Stimulated activated CD8-positive, alpha-beta memory T cell treated with anti-CD3 and anti-CD28 coated beads, Interleukin-12 subunit alpha, Interleukin-12 subunit beta, amount 100 ng/mL, for 24 hours (primary cell): ENCODE measurements at regions not wholly inside any gene's neighbourhood (a gene's known extent, or its start where the extent isn't known, plus 50 kb on each side); places are given as distances from the start of the nearest gene placed in this dataset.

Source experiments
- DNase-seq: peaks from one replicate; pipeline ENCODE4 v3.0.0-alpha.2; 2020; ENCODE audit errors: extremely low read depth

DNA sequence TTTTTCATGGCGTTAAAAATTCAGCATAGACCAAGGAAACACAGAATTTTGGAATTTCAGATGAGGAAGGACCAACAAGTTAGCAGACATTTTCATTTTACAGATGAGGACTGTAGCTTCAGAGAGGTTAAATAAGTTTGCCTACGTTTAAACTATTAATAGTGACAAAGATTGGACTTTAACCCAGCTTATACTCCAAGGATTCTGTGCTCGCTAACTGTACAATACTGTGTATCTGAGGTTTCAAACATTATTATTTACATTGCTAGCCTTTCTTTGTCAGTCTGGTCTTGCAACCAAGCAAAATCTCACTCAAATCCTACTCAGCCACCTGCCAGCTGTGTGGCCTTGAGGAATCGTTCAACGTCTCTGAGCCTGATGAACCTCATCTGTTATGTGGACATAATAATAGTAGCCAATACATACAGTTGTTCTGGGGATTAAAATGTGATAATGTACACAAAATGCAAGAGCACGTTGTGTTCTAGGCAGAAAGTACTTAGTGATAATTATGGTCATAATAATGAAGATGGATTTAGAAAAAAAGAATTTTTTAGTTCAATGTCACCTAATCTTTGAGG, 462.4 kb upstream of the TRIB2 start:
- DNase-seq, result no peak

DNA sequence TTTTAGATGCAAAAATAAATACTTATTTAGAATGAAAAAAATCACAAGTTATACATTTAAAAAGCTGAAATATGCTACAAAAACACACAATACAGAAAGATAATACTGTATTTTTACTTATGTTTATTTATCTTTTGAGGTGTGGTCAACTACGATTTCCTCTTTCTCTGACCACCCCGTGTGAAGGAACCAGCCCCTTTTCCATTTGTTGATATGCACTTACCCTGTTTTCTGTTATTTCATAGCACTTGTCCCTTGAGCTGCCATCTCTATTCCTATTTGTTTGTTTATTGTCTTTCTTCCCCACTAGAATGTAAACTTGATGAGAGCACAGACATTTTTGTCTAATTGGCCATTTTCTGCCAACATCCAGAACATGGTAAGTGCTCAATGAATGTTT, 460.5 kb upstream of the TRIB2 start:
- DNase-seq, result no peak

DNA sequence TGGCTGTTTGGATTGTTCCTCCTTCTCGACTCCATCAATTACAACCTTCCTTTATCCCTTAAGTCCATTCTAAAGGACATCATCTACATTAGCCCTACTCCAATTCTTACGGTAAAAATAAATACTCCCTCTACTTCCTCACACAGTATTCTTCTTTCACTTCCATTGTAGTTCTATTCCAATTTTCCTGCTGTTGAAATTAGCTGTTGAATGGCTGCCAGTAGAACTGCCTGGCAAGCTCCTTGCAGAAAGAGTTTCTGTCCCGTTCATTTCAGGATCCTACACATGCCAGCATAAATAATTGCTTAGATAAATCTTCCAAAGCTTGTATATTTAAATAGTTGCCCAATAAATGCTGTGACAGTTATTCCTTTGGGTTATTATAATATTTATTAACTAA, 459.3 kb upstream of the TRIB2 start:
- no peak for DNase-seq

DNA sequence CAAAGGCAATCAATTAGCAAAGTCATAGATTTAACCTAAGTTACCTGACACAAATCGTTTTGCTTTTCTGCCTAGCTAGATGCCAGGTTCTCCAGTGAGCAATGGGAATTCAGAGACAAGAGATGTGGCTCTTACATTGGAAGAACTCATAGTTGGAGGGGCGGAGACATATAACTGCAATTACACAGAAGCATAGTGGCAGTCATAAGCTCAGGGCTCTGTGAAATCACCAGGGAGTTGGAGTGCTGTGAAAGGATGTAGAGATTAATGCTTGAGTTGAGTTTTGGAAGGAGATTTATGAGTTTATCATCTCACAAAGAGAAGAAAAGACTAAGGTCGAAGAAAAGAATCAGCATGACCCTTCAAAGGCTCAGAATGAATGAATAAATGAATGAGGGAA, 457.2 kb upstream of the TRIB2 start:
- no peak for DNase-seq

DNA sequence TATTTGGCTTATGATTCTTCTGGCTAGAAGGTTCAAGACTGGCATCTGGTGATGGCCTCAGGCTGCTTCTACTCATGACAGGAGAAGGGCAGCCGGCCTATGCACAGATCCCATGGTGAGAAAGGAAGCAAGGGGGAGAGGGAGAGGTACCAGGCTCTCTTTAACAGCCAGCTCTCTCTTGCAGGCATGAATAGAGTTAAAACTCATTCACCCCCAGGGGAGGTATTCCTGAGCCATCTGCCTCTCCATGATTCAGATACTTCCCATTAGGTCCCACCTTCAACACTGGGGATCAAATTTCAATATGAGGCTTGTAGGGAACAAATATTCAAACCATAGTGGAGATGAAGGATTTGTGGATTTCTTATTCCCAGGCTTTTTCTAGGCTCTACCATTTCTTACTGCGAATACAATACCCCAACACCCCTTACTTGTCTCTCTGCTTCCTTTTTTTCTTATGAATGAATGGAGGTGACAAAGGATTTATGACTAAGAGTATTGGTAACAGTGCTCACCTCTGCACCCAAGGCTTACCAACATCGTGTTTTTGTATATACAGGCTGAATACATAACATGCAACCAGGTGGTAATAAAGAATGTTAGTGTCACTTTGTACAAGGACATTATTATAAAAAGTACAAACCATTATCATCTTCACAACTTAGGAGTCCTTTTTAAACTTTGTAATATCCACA, 454.6 kb upstream of the TRIB2 start:
- no peak for DNase-seq

DNA sequence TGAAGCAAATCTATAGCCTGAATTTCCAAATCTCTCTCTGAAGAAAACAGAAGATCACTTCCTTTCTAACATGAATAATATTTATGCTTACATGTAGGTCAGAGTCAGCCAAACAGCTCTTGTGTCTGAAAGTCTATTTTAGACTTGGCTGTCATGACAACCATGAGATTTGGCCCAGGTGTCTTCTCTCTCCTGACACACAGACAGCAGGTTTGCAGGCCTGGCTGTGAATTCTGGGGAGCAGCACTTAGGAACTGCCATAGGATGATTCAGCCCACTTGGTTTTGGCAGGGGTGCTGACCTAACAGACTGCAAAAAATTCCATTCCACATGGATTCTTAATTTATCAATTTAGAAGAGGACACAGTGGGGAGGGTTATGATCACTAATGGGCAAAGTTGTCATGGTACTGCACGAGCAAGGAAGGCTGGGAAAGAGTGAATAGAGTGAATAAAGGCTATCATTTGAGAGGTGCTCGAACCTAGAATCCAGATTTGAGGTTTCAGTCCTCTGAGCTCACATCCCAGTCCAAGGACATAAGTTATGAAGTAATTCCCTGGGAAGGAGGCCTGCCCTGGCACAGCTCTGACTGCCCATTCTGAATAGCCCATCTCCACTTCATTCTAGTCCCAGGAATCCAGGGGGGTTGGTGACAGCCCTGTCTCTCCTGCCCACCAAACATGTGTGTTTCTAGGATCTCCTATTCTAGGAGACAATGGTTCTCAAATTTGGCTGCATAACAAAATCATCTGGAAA, 453.9 kb upstream of the TRIB2 start:
- no peak for DNase-seq

DNA sequence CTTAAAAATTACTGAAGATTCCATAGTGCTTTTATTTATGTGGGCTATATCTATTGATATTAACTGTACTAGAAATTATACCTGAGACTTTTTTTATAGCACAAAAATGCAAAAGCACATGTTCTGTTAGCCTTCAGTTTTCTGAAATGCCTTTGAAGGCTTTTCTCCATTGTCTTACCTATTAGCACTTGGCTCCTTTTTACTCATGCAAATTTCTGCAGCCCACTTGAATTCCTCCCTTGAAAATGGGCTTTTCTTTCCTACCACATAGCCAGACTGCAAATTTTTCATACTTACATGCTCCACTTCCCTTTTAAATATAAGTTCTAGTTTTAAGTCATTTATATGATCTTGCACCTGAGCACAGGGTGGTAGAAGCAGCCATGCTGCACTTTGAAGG, 453.0 kb upstream of the TRIB2 start:
- DNase-seq, result no peak

DNA sequence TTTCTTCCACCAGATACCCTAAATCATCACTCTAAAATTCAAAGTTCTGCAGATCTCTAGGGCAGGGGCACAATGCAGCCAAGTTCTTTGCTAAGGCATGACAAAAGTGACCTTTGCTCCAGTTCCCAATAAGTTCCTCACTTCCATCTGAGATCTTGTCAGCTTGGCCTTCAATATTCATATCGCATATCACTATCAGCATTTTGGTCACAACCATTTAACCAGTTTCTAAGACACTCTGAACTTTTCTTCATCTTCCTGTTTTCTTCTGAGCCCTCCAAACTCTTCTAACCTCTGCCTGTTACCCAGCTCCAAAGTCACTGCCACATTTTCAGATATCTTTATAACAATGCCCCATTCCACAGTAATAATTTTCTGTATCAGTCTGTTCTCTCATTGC, 452.6 kb upstream of the TRIB2 start:
- DNase-seq, result no peak

DNA sequence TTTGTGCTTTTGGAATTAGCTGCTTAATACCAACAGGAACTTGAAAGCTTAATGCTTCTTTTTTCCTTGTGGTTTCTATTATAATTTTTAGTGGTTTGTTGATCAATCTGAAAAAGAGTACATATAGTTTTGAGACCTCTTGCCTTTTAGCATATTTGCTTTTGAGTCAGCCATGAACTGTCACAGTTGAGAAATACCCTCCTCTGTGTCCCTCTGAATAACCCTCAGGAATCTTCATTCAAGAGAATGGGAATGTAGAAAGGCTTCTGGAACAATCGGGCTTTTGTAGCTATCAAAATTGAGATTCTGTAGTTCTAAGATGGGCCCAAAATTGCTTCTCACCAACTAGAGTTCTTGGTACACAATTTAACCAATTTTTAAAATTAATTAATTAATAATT, 451.1 kb upstream of the TRIB2 start:
- no peak for DNase-seq

DNA sequence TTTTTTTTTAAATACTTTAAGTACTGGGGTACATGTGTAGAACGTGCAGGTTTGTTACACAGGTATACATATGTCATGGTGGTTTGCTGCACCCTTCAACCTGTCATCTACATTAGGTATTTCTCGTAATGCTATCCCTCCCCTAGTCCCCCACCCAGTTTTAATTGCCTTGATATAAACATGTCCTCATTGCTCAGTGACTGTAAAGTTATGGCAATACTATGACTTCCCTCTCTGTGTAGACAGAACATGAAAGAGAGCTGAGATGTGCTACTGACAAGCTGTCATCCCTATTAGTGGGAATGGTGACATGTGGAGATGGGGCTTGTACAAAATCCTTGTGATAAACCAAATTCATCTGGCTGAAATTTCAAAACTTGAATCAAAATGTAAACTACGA, 449.7 kb upstream of the TRIB2 start:
- no peak for DNase-seq

DNA sequence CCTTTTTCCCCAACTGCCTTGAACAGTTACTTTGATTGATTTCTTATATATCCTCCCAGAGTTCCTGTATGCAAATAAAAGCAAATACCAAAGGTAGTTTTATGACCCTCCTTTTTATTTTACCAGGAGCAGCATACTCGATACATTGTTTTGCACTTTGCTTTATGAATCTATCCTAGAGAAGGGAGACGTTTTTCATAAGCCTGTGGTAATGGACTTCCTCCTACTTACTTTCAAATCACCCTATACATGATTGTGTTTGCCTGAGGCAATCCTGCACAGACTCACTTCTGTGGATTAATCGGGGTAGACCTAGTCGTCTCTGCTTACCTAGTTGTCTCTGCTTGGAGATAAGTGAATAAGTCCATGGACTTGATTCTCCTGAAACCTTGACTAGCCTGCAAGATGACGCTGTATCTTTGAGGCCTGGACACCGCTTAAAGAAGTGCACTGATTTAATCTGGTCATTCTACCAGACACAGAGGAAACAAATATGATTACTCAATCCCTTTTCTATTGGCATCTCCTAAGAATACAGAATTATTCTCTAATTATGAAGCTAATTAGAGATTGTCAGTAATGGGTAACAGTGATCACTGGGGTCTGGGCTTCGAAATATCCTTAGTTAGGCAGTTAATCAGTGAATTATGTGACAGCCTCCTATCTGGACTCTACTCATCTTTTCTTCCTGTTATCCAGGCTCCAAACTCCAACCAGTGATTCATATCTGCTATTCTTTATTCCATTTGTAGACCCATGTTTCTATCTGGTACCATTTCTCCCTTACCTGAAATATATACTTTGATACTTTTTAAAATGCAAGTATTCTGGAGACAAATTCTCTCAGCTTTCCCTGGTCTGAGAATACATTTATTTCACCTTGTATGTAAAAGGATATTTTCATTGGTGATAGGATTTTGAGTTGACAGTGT, 447.4 kb upstream of the TRIB2 start:
- no peak for DNase-seq

DNA sequence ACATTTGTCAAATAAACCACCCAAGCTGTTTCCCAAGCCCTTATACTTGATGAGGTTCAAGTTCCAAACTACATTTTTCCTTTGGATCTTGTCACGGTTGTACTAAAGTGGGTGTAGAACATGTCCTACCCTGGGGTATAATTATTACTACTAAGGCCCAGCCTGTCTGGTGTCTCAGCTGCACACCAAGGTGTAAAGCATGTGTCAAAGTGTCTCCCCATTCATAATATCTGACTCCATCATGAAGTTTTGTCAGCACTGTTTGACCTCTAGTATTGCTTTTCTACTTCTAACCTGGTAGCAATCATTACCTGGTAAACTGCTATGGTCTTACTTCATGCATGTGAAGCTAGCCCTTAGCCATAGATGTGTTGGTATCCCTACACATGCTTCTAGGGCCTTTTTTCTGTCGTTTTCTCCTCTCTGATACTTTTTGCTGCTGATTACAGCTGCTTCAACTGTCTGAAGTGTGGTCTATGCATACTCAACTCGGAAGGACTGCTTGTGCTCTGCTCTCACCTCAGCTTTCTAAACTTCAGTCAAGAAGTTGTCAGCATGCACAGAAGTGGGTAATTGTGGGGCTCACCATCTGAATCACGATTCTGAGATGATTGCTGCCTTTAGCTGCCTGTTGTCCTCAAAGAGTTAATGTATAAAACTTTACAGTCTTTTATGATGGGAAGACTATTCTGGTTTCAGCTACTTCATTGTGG, 445.7 kb upstream of the TRIB2 start:
- no peak for DNase-seq

DNA sequence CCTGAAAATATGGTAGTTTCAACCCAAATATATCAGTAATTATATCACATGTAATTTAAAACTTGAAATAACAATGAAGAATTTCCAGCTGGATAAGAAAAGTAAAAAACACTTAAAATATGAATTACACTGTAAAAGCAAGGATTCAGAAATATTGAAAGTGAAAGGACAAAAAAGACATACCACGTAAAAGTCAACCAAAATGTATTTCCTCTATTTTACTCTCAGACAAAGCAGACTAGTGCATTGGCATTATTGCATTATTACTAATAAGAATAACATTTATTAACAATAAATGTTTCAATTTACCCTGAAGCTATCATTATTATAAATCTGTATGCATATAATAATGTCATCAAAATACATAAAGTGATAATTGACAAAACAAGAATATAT, 445.1 kb upstream of the TRIB2 start:
- no peak for DNase-seq

DNA sequence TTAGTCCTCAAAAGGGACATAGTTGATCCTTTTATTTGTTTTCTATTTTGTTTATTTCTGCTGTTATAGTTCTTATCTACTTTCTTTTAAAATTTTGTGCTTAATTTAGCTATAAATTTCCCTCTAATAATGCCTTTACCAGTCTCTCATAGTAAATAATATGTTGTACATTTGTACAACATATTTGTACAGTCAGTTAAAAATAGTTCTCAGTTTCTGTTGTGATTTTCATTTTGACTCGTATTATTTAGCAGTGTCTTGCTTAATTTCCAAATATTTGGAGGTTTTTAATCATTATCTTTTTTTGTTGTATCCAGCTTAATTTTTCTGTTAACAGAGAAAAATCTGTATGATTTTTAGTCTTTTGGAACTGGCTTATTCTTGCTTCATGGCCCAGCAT, 443.6 kb upstream of the TRIB2 start:
- no peak for DNase-seq

DNA sequence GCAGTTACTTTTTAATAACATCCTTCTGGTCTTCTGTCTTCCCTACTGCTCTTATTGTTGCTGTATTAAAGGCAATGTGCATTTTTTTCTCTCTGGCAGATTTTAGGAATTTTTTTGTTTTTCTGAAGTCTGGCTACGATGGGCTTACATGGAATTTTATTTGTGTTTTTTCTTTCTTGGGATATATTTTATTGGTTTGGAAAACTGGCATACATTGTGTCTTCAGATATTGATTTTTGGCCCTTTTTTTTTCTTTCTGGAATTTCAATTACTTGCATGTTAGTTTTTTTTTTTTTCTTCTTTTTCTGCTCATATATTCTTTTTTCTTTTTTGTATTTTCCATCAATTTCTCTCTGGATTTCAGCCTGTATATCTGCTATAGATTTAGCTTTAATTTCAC, 442.1 kb upstream of the TRIB2 start:
- no peak for DNase-seq

DNA sequence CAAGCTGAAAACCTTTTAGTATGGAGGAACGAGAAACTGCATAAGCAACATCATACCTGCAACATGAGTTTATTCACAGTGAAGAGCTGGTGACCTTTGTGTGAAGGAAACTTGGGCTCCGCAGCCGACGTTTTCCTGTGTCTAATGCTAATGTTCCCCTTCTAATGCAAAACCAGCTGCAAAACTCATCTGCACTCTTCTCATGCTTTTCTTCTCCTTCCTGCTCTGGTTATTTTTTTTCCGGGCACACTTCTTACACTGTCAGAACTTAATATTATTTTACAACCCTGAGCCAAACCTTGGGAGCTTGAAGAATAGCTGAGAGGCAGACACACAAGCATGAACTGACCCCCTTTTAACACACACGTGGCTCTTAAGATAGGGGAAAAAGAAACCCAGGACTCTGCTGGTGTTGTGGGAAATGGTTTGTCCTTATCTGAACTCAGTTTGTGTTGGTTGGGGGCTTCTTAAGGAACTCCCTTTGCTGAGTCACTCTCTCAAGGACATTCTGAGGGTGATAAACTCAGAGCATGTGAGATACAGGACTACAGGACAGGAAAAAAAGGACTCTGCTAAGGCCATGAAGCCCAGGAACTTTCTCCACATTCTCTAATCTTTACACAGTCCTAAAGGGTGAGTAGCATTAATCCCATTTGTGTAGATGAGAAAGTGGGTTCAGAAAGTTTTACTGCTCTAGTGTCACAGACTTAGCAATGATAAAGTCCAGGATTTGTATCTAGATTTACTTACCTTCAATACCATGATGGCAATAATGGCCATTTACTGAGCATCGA, 439.3 kb upstream of the TRIB2 start:
- no peak for DNase-seq

DNA sequence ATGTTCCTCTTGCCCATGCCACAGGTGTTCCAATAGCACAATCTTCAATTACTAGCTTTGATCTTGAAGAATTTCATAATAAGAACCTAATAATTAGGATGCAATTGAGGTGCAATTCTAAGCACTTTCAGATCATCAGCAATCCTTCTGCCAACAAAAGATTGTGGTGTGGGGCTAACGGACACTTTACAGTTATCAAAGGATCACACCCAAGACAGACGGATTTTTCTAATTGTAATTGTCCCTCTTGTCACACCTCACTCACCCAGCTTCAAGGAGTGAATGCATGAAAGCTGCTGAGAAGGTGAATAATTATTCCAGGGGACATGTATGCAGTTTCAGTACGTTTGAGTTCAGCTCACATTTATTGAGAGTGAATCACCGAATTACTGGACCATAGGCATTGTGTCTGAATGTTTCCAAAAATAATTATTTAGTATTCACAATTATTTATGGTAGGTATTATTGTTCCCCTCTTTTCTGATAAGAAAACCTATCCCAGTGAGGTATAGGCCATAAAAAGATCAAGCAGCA, 438.5 kb upstream of the TRIB2 start:
- no peak for DNase-seq

DNA sequence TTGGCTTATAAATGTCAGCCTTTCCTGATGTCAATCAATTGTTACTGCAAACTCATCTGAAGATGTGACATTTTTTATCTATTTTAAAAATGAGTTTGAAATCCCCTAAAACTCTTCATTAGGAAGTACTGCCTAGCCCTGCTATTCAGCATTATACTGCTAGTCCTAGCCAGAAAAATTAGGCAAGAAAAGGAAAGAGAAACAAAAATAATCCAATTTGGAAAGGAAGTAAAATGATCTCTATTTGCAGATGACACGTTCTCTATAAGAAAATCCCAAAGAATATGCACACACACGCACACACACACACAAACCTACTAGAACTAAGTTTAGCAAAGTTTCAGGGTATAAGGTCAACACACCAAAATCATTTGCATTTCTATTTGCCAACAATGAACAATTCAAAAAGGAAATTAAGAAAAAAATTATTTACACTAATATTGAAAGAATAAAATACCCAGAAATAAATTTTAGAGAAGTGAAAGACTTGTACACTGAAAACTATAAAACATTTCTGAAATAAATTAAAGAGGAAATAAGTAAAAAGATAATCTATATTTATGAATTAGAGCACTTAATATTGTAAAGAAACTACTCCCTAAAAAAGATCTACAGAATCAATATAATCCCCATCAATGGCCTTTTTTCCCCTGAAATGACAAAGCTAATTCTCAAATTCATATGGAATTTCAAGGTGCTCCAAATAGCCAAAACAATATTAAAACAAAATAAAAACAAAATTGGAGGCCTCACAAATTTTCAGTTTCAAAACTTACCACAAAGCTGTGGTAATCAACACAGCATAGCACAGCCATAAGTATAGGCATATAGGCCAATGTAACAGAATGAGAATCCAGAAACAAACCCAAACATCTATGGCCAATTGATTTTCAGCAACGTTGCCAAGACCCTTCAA, 433.7 kb upstream of the TRIB2 start:
- no peak for DNase-seq

DNA sequence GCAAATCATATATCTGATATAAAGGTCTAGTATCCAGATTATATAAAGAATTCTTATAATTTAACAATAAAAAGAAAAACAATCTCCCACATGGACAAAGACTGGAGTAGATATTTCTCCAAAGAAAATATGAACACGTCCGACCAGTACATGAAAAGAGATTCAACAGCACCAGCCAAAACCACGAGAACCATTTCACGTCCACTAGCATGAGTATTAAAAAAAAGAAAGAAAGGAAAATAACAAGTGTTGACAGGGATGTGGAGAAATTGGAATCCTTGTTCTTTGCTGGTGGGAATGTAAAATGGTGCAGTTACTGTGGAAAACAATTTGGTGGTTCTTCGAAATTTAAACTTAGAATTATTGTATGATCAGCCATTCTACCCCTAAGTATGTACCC, 432.7 kb upstream of the TRIB2 start:
- DNase-seq, result no peak
